GM13977 (cell line): ENCODE measurements at regions not wholly inside any gene's neighbourhood (a gene's known extent, or its start where the extent isn't known, plus 50 kb on each side); places are given as distances from the start of the nearest gene placed in this dataset.

Experiments used
- DNase-seq: peaks from one replicate; pipeline ENCODE4 v3.0.0; 2012; ENCODE audit warnings: low spot score
- in situ Hi-C: fragments of 300-500 bp; cut with MboI; formaldehyde crosslinking; loops from one replicate; pipeline ENCODE4 v1.12.0; 2022; ENCODE audit warnings: low sequenced_read_pairs, low pct_unique_long_range_greater_than_20kb, mixed read lengths, inconsistent platforms; ENCODE audit not compliant: unreplicated experiment
- TF ChIP-seq, protein P1 (sequence below): IDR thresholded peaks from 2 replicates; pipeline ENCODE4 v1.5.1; 2012; ENCODE audit warnings: mild to moderate bottlenecking, control low read depth; ENCODE audit not compliant: insufficient read depth; ENCODE audit errors: extremely low read depth, missing control alignments

DNA sequence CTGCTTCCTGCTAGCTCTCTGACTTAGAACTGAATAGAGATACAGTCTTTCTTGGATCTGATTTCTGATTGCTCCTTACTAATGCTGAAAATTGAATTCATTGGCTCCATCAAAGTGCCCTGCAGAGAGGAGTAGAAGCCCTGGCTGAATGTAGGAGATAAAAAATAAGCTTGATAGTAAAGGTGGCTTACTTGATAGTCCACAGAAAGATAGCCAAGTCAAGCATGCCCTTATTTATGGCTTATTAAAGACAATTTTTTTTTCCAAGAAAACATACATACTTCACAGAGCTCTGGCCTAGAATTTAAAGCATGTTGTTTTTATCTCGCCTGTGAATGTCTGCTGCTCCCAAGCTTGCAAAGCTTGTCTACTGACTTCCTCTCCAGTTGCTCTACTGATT, 124.6 kb upstream of the CADPS start:
- no peak for DNase-seq
- TF ChIP-seq, protein P1, sequence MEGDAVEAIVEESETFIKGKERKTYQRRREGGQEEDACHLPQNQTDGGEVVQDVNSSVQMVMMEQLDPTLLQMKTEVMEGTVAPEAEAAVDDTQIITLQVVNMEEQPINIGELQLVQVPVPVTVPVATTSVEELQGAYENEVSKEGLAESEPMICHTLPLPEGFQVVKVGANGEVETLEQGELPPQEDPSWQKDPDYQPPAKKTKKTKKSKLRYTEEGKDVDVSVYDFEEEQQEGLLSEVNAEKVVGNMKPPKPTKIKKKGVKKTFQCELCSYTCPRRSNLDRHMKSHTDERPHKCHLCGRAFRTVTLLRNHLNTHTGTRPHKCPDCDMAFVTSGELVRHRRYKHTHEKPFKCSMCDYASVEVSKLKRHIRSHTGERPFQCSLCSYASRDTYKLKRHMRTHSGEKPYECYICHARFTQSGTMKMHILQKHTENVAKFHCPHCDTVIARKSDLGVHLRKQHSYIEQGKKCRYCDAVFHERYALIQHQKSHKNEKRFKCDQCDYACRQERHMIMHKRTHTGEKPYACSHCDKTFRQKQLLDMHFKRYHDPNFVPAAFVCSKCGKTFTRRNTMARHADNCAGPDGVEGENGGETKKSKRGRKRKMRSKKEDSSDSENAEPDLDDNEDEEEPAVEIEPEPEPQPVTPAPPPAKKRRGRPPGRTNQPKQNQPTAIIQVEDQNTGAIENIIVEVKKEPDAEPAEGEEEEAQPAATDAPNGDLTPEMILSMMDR = no peak
- in situ Hi-C loops = no loop called here

DNA sequence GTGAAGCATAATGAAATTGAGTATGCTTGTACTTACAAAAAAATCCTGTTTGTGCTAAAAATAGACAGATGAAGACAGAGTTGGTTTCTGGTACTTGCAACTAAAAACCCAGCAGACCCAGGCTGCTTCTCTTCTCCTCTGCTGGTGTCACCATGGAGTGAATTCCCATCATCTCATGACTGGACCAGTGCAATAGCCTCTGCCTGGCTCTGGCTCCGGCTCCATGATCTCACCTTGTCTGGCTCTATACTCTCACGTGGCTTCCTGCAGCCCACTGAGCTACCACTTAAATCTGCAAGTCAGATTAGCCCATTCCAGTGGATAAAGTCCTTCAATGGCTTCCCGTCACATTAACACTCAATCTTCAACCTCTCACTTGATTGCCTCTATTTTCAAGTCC, 129.2 kb upstream of the CADPS start:
- in situ Hi-C loops = no loop called here

DNA sequence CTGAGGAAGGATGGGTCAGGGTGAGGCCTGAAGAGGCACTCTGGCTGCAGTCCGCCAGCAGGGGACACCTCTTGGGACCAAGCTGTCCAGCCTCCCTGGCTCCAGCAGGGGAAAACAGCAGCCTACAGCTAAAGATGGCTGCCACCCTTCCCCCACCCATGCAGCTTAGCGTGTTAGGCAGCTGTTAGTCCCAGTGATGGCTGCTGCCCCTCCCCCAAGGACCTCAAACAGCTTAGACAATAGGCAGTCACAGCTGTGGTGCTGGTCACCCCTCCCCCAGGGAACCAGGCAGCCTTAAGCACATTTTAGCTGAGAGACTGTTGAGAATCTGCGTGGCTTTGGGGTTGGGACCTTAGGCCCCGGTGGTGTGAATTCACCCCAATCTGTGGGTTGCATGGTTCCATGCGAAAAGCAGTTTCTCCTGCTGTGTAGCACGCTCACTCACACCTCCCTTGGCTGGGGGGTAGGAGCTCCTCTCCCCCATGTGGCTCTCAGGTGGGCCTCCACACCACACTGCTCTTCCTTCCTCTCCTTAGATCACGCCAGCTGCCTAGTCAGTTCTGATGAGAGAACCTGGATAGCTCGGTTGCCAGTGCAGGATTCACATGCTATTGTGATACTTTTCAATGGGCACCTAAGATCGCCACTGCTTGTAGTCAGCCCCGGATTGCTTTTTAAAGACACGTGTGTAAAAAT, 140.5 kb upstream of the CADPS start:
- TF ChIP-seq, protein P1 = no peak
- DNase-seq = no peak
- in situ Hi-C loops = no loop called here

More for the DNA sequence above, 129.2 kb upstream of the CADPS start:
- TF ChIP-seq, protein P1 = no peak
- DNase-seq = no peak

DNA sequence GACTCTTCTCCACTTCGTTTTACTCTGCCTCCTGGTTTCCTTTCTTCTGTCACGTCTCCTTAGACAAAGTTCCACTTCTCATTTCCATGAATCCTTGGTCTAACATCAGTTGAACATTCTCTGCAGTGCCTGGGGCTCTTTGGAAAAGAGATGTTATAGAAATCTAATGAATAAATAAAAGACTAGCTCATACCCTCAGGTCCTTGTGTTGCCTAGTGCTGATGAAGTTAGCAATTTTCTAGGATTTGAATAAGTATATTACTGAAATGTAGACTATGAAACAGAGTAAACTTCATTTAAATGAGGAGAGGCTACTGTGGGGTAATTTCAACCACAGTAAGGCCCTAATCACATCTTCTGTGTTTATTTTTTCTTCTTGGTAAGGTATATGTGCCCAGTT, 146.9 kb upstream of the CADPS start:
- DNase-seq = no peak
- TF ChIP-seq, protein P1 = no peak
- in situ Hi-C loops = no loop called here

DNA sequence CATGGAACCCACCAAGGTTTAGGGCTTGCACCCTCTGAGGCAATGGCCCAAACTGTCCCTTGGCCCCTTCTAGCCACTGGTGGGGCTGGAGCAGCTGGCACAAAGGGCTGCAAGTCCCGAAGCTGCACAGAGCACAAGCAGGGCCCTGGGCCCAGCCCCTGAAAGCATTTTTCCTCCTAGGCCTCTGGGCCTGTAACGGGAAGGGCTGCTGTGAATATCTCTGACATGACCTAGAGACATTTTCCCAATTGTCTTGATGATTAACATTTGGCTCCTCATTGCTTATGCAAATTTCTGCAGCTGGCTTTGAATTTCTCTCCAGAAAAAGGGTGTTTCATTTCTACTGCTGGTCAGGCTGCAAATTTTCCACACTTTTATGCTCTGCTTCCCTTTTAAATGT, 151.5 kb upstream of the CADPS start:
- TF ChIP-seq, protein P1 = no peak
- in situ Hi-C loops = no loop called here
- DNase-seq = no peak

DNA sequence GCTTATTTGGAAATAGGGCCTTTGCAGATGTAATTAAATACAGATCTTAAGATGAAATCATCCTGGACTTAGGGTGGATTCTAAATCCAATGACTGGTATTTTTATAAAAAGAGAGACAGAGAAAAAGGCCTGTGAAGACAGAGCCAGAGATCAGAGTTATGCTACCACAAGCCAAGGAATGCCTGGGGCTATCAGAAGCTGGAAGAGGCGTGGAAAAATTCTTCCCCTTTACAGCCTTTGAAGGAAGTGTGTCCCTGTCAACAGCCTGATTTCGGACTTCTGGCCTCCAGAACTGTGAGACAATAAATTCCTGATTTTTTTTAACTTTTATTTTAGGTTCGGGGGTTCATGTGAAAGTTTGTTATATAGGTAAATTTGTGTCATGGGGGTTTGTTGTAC, 154.1 kb upstream of the CADPS start:
- no peak for DNase-seq
- TF ChIP-seq, protein P1 = no peak
- in situ Hi-C loops = no loop called here
